Activated CD4-positive, alpha-beta memory T cell treated with anti-CD3 and anti-CD28 coated beads for 36 hours (primary cell): ENCODE measurements at regions not wholly inside any gene's neighbourhood (a gene's known extent, or its start where the extent isn't known, plus 50 kb on each side); places are given as distances from the start of the nearest gene placed in this dataset.

Experiments used
- CTCF ChIA-PET: fragments of 350-600 bp; sonication (Branson Sonifier 250); formaldehyde crosslinking; loops from one replicate; lab custom pipeline; 2021; ENCODE audit warnings: antibody characterized with exemption, inconsistent platforms; lab: Charles Lee
- POLR2A ChIA-PET: fragments of 350-600 bp; sonication (Branson Sonifier 250); formaldehyde crosslinking; loops from one replicate; lab custom pipeline; 2021; ENCODE audit warnings: antibody characterized with exemption; lab: Charles Lee
- DNase-seq: peaks from one replicate; pipeline ENCODE4 v3.0.0-alpha.2; 2020
- H3K27ac Mint-ChIP-seq: one replicate; pipeline ENCODE4 v1.8.0; 2021; ENCODE audit warnings: mixed read lengths
- H3K27me3 Mint-ChIP-seq: one replicate; pipeline ENCODE4 v1.8.0; 2021; ENCODE audit warnings: mixed read lengths
- H3K36me3 Mint-ChIP-seq: one replicate; pipeline ENCODE4 v1.8.0; 2021; ENCODE audit warnings: mixed read lengths
- H3K4me1 Mint-ChIP-seq: one replicate; pipeline ENCODE4 v1.8.0; 2021; ENCODE audit warnings: low read depth, mixed read lengths
- H3K4me3 Mint-ChIP-seq: one replicate; pipeline ENCODE4 v1.8.0; 2021; ENCODE audit warnings: mild to moderate bottlenecking, mixed read lengths
- H3K9me3 Mint-ChIP-seq: one replicate; pipeline ENCODE4 v1.8.0; 2021; ENCODE audit warnings: mixed read lengths
- intact Hi-C: fragments of 100-400 bp; cut with micrococcal nuclease; formaldehyde crosslinking; loops from one replicate; pipeline ENCODE4 v1.15.1; 2023

- Mint-ChIP-seq H3K27ac (no peak overlapping the region), H3K36me3 (no peaks in the 10 kb centered on the region), H3K9me3 (peaks cover 8% of the 10 kb centered on the region), H3K4me3 (no peak overlapping the region), H3K27me3 (peaks cover 2% of the 10 kb centered on the region), H3K4me1 (peaks cover 47% of the 10 kb centered on the region)
- POLR2A ChIA-PET = no interaction called here
- intact Hi-C loops = no loop called here
- DNase-seq = no peak
- CTCF ChIA-PET = no interaction called here
Measured at GRCh38 chr14:34203251-34203722, 252.4 kb upstream of the EGLN3 start.

DNA sequence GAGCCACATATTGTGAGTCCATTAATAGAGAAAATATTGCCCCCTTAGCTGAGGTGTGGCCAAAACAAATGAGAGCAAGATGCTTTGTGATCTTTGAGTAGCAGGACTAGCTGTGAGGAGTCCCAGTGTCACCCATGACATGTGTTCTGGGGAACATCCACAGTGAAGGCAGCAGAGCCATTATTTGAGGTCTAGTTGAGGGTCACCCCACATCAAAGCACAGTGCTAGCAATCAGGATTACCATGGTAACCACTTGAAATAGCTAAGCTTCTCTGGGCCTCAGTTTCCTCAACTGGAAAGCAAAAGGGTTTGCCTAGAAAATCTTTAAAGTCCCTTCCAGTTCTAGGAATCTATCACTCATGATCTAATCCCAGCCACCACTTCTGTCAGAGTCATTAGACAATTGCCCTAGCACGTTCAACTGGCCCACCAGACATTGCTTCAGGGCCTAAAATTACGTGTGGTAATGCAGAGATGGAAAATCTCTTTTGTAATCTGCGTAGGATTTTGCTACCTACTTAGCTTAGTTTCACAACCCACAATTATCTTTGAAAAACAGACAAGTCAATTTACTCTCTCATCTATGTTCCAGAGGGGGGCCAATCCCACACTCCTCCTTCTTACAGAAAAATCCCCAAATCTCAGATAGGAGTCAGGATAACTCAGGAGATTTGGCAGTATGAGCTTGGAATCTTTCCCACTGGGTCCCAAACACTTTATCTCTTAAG is 251.2 kb upstream of the EGLN3 start:
- H3K4me3 Mint-ChIP-seq = no peak overlapping the region
- no peak for DNase-seq

GRCh38 chr14:34199585-34199984 is 248.7 kb upstream of the EGLN3 start:
- H3K27ac Mint-ChIP-seq = no peak overlapping the region
- CTCF ChIA-PET = no interaction called here
- intact Hi-C loops = no loop called here

More for the DNA sequence above, 251.2 kb upstream of the EGLN3 start:
- Mint-ChIP-seq H3K27ac (no peak overlapping the region), H3K4me1 (peaks cover 47% of the 10 kb centered on the region), H3K9me3 (peaks cover 8% of the 10 kb centered on the region), H3K27me3 (peaks cover 6% of the 10 kb centered on the region), H3K36me3 (no peaks in the 10 kb centered on the region)
- CTCF ChIA-PET = interaction anchor here (0.6 to 1.0 kb wide), 2 partner anchors 12 to 26 kb away, joined by 4 read pairs; no protein-coding TSS in a partner anchor
- POLR2A ChIA-PET = interaction anchor here (1.4 kb wide), 1 partner anchor 10 kb away, joined by 6 read pairs; no protein-coding TSS in a partner anchor
- intact Hi-C loops = no loop called here

GRCh38 chr14:34198096-34198495 is 247.2 kb upstream of the EGLN3 start:
- Mint-ChIP-seq H3K4me3 (no peak overlapping the region), H3K9me3 (peaks cover 5% of the 10 kb centered on the region), H3K27ac (no peak overlapping the region), H3K4me1 (peaks cover 34% of the 10 kb centered on the region), H3K27me3 (peaks cover 4% of the 10 kb centered on the region), H3K36me3 (no peaks in the 10 kb centered on the region)
- intact Hi-C loops = no loop called here
- ChIA-PET CTCF (no interaction called here), POLR2A (interaction anchor here (0.7 kb wide), 1 partner anchor 14 kb away, joined by 3 read pairs; no protein-coding TSS in a partner anchor)
- no peak for DNase-seq

More at GRCh38 chr14:34199585-34199984, 248.7 kb upstream of the EGLN3 start:
- Mint-ChIP-seq H3K36me3 (no peaks in the 10 kb centered on the region), H3K9me3 (no peaks in the 10 kb centered on the region), H3K4me1 (peaks cover 46% of the 10 kb centered on the region), H3K27me3 (peaks cover 6% of the 10 kb centered on the region), H3K4me3 (no peak overlapping the region)
- DNase-seq = peak; percentile 47
- POLR2A ChIA-PET = interaction anchor here (0.6 kb wide), 2 partner anchors 80 to 861 kb away, joined by 3 to 4 read pairs; no protein-coding TSS in a partner anchor

- POLR2A ChIA-PET = no interaction called here
- CTCF ChIA-PET = no interaction called here
Measured at GRCh38 chr14:34195964-34196363, 245.1 kb upstream of the EGLN3 start.

DNA sequence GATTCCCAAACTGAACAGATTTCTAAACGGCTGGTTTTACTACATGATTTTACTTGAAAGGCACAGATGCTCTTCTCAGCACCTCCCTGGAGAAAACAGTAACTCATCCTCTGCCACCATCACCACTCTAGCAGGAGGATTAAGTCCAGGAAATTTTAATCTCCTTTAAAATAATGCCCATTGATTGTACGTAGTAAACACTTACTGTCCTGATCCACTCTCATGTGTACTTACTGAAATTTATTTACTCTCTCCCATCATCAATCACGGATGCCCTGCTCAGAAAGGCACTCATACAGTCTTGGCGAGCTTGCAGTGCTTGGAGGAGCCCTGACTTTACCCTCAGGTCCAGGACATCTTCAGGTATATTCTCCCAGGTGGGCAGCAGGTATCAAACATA is 239.8 kb upstream of the EGLN3 start:
- Mint-ChIP-seq H3K36me3 (no peaks in the 10 kb centered on the region), H3K27me3 (no peaks in the 10 kb centered on the region), H3K9me3 (peaks cover 5% of the 10 kb centered on the region), H3K4me1 (no peaks in the 10 kb centered on the region), H3K4me3 (no peak overlapping the region), H3K27ac (no peak overlapping the region)
- POLR2A ChIA-PET = no interaction called here
- no peak for DNase-seq
- intact Hi-C loops = no loop called here
- CTCF ChIA-PET = no interaction called here

More at GRCh38 chr14:34195964-34196363, 245.1 kb upstream of the EGLN3 start:
- Mint-ChIP-seq H3K4me3 (no peak overlapping the region), H3K36me3 (no peaks in the 10 kb centered on the region), H3K9me3 (peaks cover 5% of the 10 kb centered on the region), H3K4me1 (peaks cover 16% of the 10 kb centered on the region), H3K27ac (no peak overlapping the region), H3K27me3 (peaks cover 4% of the 10 kb centered on the region)
- DNase-seq = no peak
- intact Hi-C loops = no loop called here

DNA sequence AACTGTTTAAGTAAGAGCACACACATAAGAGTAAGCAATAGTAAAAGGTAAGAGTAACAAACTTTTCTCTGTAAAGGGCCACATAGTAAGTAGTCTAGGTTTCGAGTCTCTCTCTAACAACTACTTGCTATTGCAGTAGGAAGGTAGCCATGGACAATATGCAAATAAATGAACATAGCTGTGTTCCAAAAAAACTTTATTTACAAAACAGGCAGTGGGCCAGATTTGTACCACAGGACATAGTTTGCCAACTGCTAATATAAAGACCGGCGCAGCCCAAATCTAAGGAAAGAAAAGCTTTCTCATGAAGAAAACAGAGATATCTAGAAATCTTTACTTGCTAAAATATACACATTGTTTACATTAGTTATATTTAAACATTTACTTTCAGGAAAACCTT is 239.0 kb upstream of the EGLN3 start:
- peaks cover 5% of the 10 kb centered on the region for H3K9me3 Mint-ChIP-seq
- ChIA-PET CTCF (no interaction called here), POLR2A (no interaction called here)
- no peak overlapping the region for H3K27ac Mint-ChIP-seq
- intact Hi-C loops = no loop called here
- no peak overlapping the region for H3K4me3 Mint-ChIP-seq
- no peak for DNase-seq
- no peaks in the 10 kb centered on the region for H3K27me3 Mint-ChIP-seq
- no peaks in the 10 kb centered on the region for H3K4me1 Mint-ChIP-seq
- no peaks in the 10 kb centered on the region for H3K36me3 Mint-ChIP-seq

GRCh38 chr14:34187519-34188044 is 236.7 kb upstream of the EGLN3 start:
- intact Hi-C loops = no loop called here
- no peak overlapping the region for H3K4me3 Mint-ChIP-seq

DNA sequence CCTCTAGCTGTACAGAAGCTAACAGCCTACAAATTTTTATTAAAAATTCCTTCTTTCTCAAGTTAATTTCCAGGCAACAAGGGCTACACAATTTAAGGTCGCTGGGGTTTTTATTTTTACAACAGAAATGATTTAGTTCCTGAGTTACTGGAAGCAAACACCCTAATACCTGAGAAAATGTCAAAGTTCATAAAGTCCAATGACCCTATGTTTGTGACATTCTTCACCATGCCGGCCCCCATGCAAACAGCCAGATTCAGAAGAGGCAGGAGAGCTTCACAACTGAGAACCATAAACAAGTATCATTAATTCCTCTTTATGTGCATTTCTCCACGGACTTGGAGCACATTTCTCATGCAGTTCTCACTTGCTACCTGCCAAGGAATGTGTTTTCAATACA is 236.2 kb upstream of the EGLN3 start:
- ChIA-PET CTCF (no interaction called here), POLR2A (no interaction called here)
- H3K27ac Mint-ChIP-seq = no peak overlapping the region
- H3K4me1 Mint-ChIP-seq = no peaks in the 10 kb centered on the region
- H3K27me3 Mint-ChIP-seq = no peaks in the 10 kb centered on the region
- H3K36me3 Mint-ChIP-seq = no peaks in the 10 kb centered on the region
- no peaks in the 10 kb centered on the region for H3K9me3 Mint-ChIP-seq
- DNase-seq = no peak
- H3K4me3 Mint-ChIP-seq = no peak overlapping the region
- intact Hi-C loops = no loop called here

More at GRCh38 chr14:34187519-34188044, 236.7 kb upstream of the EGLN3 start:
- H3K4me1 Mint-ChIP-seq = no peaks in the 10 kb centered on the region
- POLR2A ChIA-PET = no interaction called here
- DNase-seq = no peak
- H3K27ac Mint-ChIP-seq = no peak overlapping the region
- H3K9me3 Mint-ChIP-seq = no peaks in the 10 kb centered on the region
- CTCF ChIA-PET = no interaction called here
- no peaks in the 10 kb centered on the region for H3K27me3 Mint-ChIP-seq
- no peaks in the 10 kb centered on the region for H3K36me3 Mint-ChIP-seq

GRCh38 chr14:34184126-34184525 is 233.3 kb upstream of the EGLN3 start:
- no peak overlapping the region for H3K4me3 Mint-ChIP-seq
- POLR2A ChIA-PET = no interaction called here
- no peaks in the 10 kb centered on the region for H3K4me1 Mint-ChIP-seq
- no peaks in the 10 kb centered on the region for H3K9me3 Mint-ChIP-seq
- H3K36me3 Mint-ChIP-seq = no peaks in the 10 kb centered on the region
- intact Hi-C loops = no loop called here
- no peaks in the 10 kb centered on the region for H3K27me3 Mint-ChIP-seq
- CTCF ChIA-PET = interaction anchor here (1.2 kb wide), 1 partner anchor 139 kb away, joined by 3 read pairs; no protein-coding TSS in a partner anchor
- no peak for DNase-seq
- H3K27ac Mint-ChIP-seq = no peak overlapping the region

DNA sequence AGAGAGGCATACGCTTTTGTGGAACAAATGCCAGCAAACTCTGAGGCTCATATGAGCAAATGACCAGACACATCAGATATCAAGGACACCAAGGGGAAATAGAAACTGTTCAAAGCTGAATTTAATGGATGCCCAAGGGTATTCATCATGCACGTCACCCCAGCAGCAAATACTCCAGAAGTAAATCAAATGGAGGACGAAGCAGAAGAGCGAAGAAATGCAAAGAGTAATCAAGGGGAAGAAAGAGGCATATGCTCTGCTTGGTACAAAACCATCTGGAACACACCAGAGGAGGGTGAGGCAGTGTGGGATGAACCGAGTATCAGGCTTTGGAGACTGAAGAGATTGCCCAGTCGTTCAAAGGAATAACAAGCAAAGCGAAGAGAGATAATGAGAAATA is 232.6 kb upstream of the EGLN3 start:
- intact Hi-C loops = no loop called here
- ChIA-PET POLR2A (no interaction called here), CTCF (no interaction called here)
- H3K36me3 Mint-ChIP-seq = no peaks in the 10 kb centered on the region
- H3K27ac Mint-ChIP-seq = no peak overlapping the region
- H3K27me3 Mint-ChIP-seq = no peaks in the 10 kb centered on the region
- no peak for DNase-seq
- no peaks in the 10 kb centered on the region for H3K4me1 Mint-ChIP-seq
- no peaks in the 10 kb centered on the region for H3K9me3 Mint-ChIP-seq
- H3K4me3 Mint-ChIP-seq = no peak overlapping the region

DNA sequence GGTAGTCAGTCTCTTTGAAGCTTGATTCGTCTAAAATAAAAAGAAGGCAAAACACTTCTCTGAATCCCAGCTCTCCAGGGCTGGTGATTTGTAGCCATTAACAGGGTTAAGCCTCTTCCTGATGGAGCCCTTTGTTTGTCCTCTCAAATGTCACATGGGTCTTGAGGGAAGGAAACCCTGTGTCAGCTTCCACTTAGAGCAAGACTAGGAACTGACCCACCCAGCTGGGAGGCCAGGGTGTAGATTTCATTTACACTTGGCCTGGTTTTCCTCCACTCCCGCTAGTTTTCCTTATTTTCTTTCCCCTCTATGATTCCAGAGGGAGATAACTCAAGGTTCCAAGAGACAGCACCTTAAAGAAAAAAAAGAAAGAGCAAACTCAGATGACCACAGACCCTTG is 230.5 kb upstream of the EGLN3 start:
- Mint-ChIP-seq H3K36me3 (no peaks in the 10 kb centered on the region), H3K27me3 (no peaks in the 10 kb centered on the region), H3K27ac (no peak overlapping the region), H3K4me1 (no peaks in the 10 kb centered on the region), H3K9me3 (no peaks in the 10 kb centered on the region), H3K4me3 (no peak overlapping the region)
- intact Hi-C loops = no loop called here
- no peak for DNase-seq
- CTCF ChIA-PET = interaction anchor here (0.6 kb wide), 1 partner anchor 118 kb away, joined by 3 read pairs; no protein-coding TSS in a partner anchor
- POLR2A ChIA-PET = no interaction called here
